SK-N-MC (cell line): ENCODE measurements at regions not wholly inside any gene's neighbourhood (a gene's known extent, or its start where the extent isn't known, plus 50 kb on each side); places are given as distances from the start of the nearest gene placed in this dataset.
"Not testable (repeated sequence)": the region's sequence is repeated elsewhere in the genome, so short reads cannot be mapped to it uniquely, and the experiment has no call there.

Source experiments
- EZH2 ChIP-seq: fragments of 200-600 bp; sonication (generic); IDR thresholded peaks from one replicate; pipeline ENCODE4 v1.6.1; 2017; ENCODE audit warnings: antibody characterized with exemption
- POLR2AphosphoS5 ChIP-seq: IDR thresholded peaks from 2 replicates; pipeline ENCODE4 v1.6.1; 2012; ENCODE audit warnings: mild to moderate bottlenecking, low read depth, low read length, borderline replicate concordance

GRCh38 chrX:3470211-3470679 lies 123.8 kb upstream of the MXRA5 start:
- not testable (repeated sequence) for TF ChIP-seq POLR2AphosphoS5, EZH2
